Neural crest cell (in vitro differentiated cells): ENCODE measurements at regions not wholly inside any gene's neighbourhood (a gene's known extent, or its start where the extent isn't known, plus 50 kb on each side); places are given as distances from the start of the nearest gene placed in this dataset.

Source experiments
- DNase-seq: peaks from one replicate; pipeline ENCODE4 v3.0.0; 2021; ENCODE audit warnings: low read depth, mixed read lengths, low spot score
- H3K27ac Mint-ChIP-seq: one replicate; pipeline ENCODE4 v1.8.0; 2021; ENCODE audit warnings: mild to moderate bottlenecking, mixed read lengths; ENCODE audit not compliant: unreplicated experiment
- H3K27me3 Mint-ChIP-seq: 2 replicates; pipeline ENCODE4 v1.8.0; 2021; ENCODE audit warnings: low read depth, mild to moderate bottlenecking, mixed read lengths
- H3K36me3 Mint-ChIP-seq: 2 replicates; pipeline ENCODE4 v1.8.0; 2021; ENCODE audit warnings: low read depth, mild to moderate bottlenecking, mixed read lengths
- H3K4me1 Mint-ChIP-seq: 2 replicates; pipeline ENCODE4 v1.8.0; 2021; ENCODE audit warnings: mixed read lengths
- H3K4me3 Mint-ChIP-seq: one replicate; pipeline ENCODE4 v1.8.0; 2021; ENCODE audit warnings: mild to moderate bottlenecking, mixed read lengths
- H3K9me3 Mint-ChIP-seq: 2 replicates; pipeline ENCODE4 v1.8.0; 2021; ENCODE audit warnings: mixed read lengths
- TF ChIP-seq, protein P1 (sequence below): fragments of 200-600 bp; sonication (generic); conservative IDR thresholded peaks from 2 replicates; pipeline ENCODE4 v1.5.0; 2021; ENCODE audit warnings: antibody characterized with exemption, mild to moderate bottlenecking

DNA sequence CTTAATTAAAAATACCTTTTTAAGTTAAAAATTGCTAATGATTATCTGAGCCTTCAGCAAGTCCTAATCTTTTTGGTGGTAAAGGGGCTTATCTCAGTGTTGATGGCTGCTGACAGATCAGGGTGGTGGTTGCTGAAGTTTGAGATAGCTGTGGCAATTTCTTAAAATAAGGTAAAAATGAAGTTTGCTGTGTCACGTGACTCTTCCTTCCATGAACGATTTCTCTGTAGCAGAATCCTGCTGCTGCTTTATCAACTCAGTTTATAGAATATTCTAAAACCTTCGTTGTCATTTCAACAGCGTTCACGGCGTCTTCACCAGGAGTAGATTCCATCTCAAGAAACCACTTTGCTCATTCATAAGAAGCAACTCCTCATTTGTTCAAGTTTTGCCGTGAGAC, 110.1 kb downstream of the SUCNR1 start:
- TF ChIP-seq, protein P1, sequence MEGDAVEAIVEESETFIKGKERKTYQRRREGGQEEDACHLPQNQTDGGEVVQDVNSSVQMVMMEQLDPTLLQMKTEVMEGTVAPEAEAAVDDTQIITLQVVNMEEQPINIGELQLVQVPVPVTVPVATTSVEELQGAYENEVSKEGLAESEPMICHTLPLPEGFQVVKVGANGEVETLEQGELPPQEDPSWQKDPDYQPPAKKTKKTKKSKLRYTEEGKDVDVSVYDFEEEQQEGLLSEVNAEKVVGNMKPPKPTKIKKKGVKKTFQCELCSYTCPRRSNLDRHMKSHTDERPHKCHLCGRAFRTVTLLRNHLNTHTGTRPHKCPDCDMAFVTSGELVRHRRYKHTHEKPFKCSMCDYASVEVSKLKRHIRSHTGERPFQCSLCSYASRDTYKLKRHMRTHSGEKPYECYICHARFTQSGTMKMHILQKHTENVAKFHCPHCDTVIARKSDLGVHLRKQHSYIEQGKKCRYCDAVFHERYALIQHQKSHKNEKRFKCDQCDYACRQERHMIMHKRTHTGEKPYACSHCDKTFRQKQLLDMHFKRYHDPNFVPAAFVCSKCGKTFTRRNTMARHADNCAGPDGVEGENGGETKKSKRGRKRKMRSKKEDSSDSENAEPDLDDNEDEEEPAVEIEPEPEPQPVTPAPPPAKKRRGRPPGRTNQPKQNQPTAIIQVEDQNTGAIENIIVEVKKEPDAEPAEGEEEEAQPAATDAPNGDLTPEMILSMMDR, result no peak
- Mint-ChIP-seq H3K4me1 (no peaks in the 10 kb centered on the region), H3K9me3 (no peaks in the 10 kb centered on the region), H3K36me3 (no peaks in the 10 kb centered on the region), H3K27me3 (no peaks in the 10 kb centered on the region), H3K27ac (no peak overlapping the region), H3K4me3 (no peak overlapping the region)
- no peak for DNase-seq

DNA sequence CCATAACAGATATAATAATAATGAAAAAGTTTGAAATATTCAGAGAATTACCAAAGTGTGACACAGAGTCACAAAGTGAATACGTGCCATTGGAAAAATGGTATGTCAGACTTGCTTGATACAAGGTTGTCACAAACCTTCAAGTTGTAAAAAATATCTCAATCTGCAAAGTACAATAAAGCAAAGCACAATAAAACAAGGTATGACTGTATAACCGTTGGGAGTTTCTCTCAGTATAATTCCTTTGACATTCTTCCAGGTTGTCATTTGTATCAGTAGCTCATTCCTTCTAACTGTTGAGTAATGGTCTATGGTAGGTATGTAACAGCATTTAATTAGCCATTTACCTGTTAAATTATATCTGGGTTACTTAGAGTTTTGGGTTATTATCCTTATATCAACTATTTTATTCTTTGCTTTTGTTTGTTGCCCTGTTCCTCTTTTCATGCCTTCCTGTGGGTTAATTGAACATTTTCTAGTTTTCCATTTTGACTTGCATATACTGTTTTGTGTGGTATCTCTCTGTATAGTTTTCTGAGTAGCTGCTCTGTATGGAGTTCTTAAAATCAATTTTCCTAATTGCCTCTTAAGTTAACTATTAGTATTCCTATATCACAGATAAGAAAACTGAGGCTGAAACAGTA, 112.5 kb downstream of the SUCNR1 start:
- no peak for DNase-seq
- Mint-ChIP-seq H3K9me3 (peaks cover 3% of the 10 kb centered on the region), H3K27me3 (no peaks in the 10 kb centered on the region), H3K36me3 (no peaks in the 10 kb centered on the region), H3K4me1 (no peaks in the 10 kb centered on the region), H3K4me3 (no peak overlapping the region), H3K27ac (no peak overlapping the region)
- TF ChIP-seq, protein P1, result no peak

GRCh38 chr3:151987893-151988292, 114.5 kb downstream of the SUCNR1 start:
- Mint-ChIP-seq H3K36me3 (no peaks in the 10 kb centered on the region), H3K4me3 (no peak overlapping the region), H3K27me3 (no peaks in the 10 kb centered on the region), H3K4me1 (no peaks in the 10 kb centered on the region), H3K9me3 (peaks cover 3% of the 10 kb centered on the region), H3K27ac (no peak overlapping the region)
- DNase-seq, result no peak
- TF ChIP-seq, protein P1, result no peak

- DNase-seq, result no peak
- Mint-ChIP-seq H3K4me1 (no peaks in the 10 kb centered on the region), H3K9me3 (peaks cover 3% of the 10 kb centered on the region), H3K27ac (no peak overlapping the region), H3K4me3 (no peak overlapping the region), H3K36me3 (no peaks in the 10 kb centered on the region), H3K27me3 (no peaks in the 10 kb centered on the region)
- TF ChIP-seq, protein P1, result no peak
These were observed 116.2 kb downstream of the SUCNR1 start for GRCh38 chr3:151989621-151990020.

DNA sequence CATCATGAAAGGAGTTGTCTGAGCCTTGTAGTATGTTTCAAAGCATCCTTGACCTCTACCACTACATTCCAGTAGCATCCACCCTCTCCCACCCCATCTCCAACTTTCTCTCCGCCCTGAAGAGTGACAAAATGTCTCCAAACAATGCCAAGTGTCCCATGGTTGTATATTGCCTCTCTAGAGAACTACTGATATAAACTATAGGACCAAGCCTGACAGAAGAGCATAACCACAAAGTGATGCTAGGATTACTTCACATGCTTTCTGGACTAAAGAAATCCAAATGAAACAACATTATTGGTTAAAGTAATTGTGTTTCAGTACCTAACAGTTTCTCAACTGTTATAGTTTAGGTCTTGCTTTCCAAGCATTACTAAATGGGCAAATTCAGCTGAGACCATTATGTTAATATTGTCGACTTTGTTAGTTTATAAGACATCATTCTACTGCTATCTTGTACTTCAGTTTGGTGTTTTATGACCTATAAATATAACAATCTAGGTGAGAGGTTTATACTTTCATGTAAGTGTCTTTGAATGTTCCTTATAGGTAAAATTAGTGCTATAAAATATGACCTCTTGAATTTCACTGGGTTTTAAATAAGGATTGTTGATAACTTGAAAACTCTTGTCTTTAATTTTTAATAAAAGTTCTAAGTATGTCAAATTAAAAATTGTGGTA, 117.4 kb downstream of the SUCNR1 start:
- H3K4me1 Mint-ChIP-seq, result no peaks in the 10 kb centered on the region
- no peaks in the 10 kb centered on the region for H3K36me3 Mint-ChIP-seq
- peaks cover 3% of the 10 kb centered on the region for H3K9me3 Mint-ChIP-seq
- H3K27me3 Mint-ChIP-seq, result no peaks in the 10 kb centered on the region
- no peak overlapping the region for H3K27ac Mint-ChIP-seq
- H3K4me3 Mint-ChIP-seq, result no peak overlapping the region
- TF ChIP-seq, protein P1, result no peak
- no peak for DNase-seq
